Erythroblast (primary cell): ENCODE measurements at regions not wholly inside any gene's neighbourhood (a gene's known extent, or its start where the extent isn't known, plus 50 kb on each side); places are given as distances from the start of the nearest gene placed in this dataset.

ENCODE experiments used
- GATA1 ChIP-seq: IDR thresholded peaks from 2 replicates; pipeline ENCODE4 v1.6.1; 2011; ENCODE audit warnings: low read depth, mild to moderate bottlenecking, control low read depth, low read length, moderate library complexity
- POLR2A ChIP-seq: IDR thresholded peaks from 2 replicates; pipeline ENCODE4 v1.6.1; 2011; ENCODE audit warnings: mild to moderate bottlenecking, low read length

GRCh38 chr3:6098516-6099157, 762.3 kb upstream of the GRM7 start:
- TF ChIP-seq POLR2A (no peak), GATA1 (no peak)
